Ovary (tissue), 7 donors: ENCODE measurements at regions not wholly inside any gene's neighbourhood (a gene's known extent, or its start where the extent isn't known, plus 50 kb on each side); places are given as distances from the start of the nearest gene placed in this dataset.

Experiments used
- DNase-seq, 5 donors: peaks; one replicate each; pipeline ENCODE4 v3.0.0-alpha.2; 2019 to 2020
- H3K27ac ChIP-seq, 2 donors: fragments of 200-600 bp; one replicate each; pipeline versions ENCODE4 v1.5.1 to v1.8.0; 2019 to 2022
- H3K27me3 ChIP-seq: fragments of 200-600 bp; one replicate; pipeline ENCODE4 v1.8.0; 2022
- H3K36me3 ChIP-seq: fragments of 200-600 bp; sonication (generic); one replicate; pipeline ENCODE4 v1.5.1; 2019
- H3K4me1 ChIP-seq: one replicate; pipeline ENCODE4 v1.8.1; 2013; ENCODE audit warnings: mild to moderate bottlenecking, moderate library complexity; ENCODE audit not compliant: insufficient read depth
- H3K4me3 ChIP-seq: fragments of 200-600 bp; sonication (generic); one replicate; pipeline ENCODE4 v1.5.1; 2017
- H3K9me3 ChIP-seq, 2 donors: fragments of 200-600 bp in 1 of 2; sonication (generic) in 1 of 2; one replicate each; pipeline versions ENCODE4 v1.5.1 to v1.8.1; 2013 to 2019; ENCODE audit warnings: mild to moderate bottlenecking in 1 of 2, moderate library complexity in 1 of 2
- CTCF ChIP-seq, 3 donors: fragments of 450-650 bp in 2 of 3; fragments of 200-600 bp in 1 of 3; IDR thresholded peaks; one replicate each; pipeline versions ENCODE4 v1.5.1 to v1.8.0; 2016 to 2022; ENCODE audit warnings: antibody characterized with exemption in 3 of 3, mild to moderate bottlenecking in 1 of 3
- EP300 ChIP-seq: sonication (generic); formaldehyde crosslinking; IDR thresholded peaks from one replicate; pipeline ENCODE4 v1.6.1; 2017; ENCODE audit warnings: antibody characterized with exemption
- POLR2A ChIP-seq: fragments of 450-650 bp; IDR thresholded peaks from one replicate; pipeline ENCODE4 v1.6.1; 2017; ENCODE audit warnings: antibody characterized with exemption, mild to moderate bottlenecking, moderate library complexity
- WGBS, 3 donors: extraction: QIAGEN DNeasy Blood & Tissue Kit in 1 of 3; methylation state at CpG; one replicate each; pipeline versions ENCODE4 v1.1.5 to v1.1.7; 2013 to 2017; 5-methylcytosine and 5-hydroxymethylcytosine counted together
- intact Hi-C, 4 donors: fragments of 100-400 bp; cut with DNase I; formaldehyde crosslinking; loops; one replicate each; pipeline versions ENCODE4 v1.11.0 to v1.15.1; 2022 to 2023
- donor health status: DM: no; HTN: no; CAD: no; lungs with moderate emphysema.
- donor health status: DM: no; HTN: no; CAD: no.
- donor health status: Bipolar disorder and iron deficiency.
- donor health status: DM: no; HTN: no; CAD: no.
- donor health status: DM: yes; HTN: yes; CAD: no.

GRCh38 chr1:101376121-101377083, 139.6 kb downstream of the S1PR1 start:
- intact Hi-C loops, result no loop called here
- no peaks in the 10 kb centered on the region for H3K9me3 ChIP-seq
- no peak overlapping the region for H3K27ac ChIP-seq
- H3K36me3 ChIP-seq, result no peaks in the 10 kb centered on the region
- WGBS, 3 donors, result 60 to 64% (median 61%) methylated on average over 8 of the region's 8 CpGs
- TF ChIP-seq CTCF (IDR thresholded peaks at IDR 0.05), result no peak
- TF ChIP-seq EP300, result no peak
- no peak for TF ChIP-seq POLR2A
- no peak for DNase-seq
- no peak overlapping the region for H3K4me3 ChIP-seq
- no peaks in the 10 kb centered on the region for H3K27me3 ChIP-seq
- H3K4me1 ChIP-seq, result no peaks in the 10 kb centered on the region

GRCh38 chr1:101377084-101377835, 140.4 kb downstream of the S1PR1 start:
- Histone ChIP-seq H3K27me3 (no peaks in the 10 kb centered on the region), H3K27ac (no peak overlapping the region), H3K36me3 (no peaks in the 10 kb centered on the region), H3K4me3 (no peak overlapping the region), H3K4me1 (no peaks in the 10 kb centered on the region), H3K9me3 (no peaks in the 10 kb centered on the region)
- intact Hi-C loops, result no loop called here
- DNase-seq, result no peak
- TF ChIP-seq EP300, result no peak
- no peak for TF ChIP-seq POLR2A
- no peak for TF ChIP-seq CTCF (IDR thresholded peaks at IDR 0.05)
- 62 to 86% (median 86%) methylated on average over 4 of the region's 4 CpGs for WGBS, 3 donors

GRCh38 chr1:101379037-101379436, 142.2 kb downstream of the S1PR1 start:
- Histone ChIP-seq H3K27me3 (no peaks in the 10 kb centered on the region), H3K4me1 (no peaks in the 10 kb centered on the region), H3K9me3 (no peaks in the 10 kb centered on the region), H3K36me3 (no peaks in the 10 kb centered on the region), H3K4me3 (no peak overlapping the region), H3K27ac (no peak overlapping the region)
- 77 to 89% (median 81%) methylated on average over 3 of the region's 3 CpGs for WGBS, 3 donors
- intact Hi-C loops, result no loop called here
- DNase-seq, result no peak
- no peak for TF ChIP-seq POLR2A
- no peak for TF ChIP-seq EP300
- TF ChIP-seq CTCF (IDR thresholded peaks at IDR 0.05), result no peak

GRCh38 chr1:101379950-101380349, 143.1 kb downstream of the S1PR1 start:
- H3K9me3 ChIP-seq, result no peaks in the 10 kb centered on the region
- H3K27me3 ChIP-seq, result no peaks in the 10 kb centered on the region
- TF ChIP-seq POLR2A (no peak), CTCF (IDR thresholded peaks at IDR 0.05) (no peak)
- no peaks in the 10 kb centered on the region for H3K4me1 ChIP-seq
- 93% methylated on average over 2 of the region's 2 CpGs for WGBS, 3 donors
- no peak overlapping the region for H3K27ac ChIP-seq
- H3K4me3 ChIP-seq, result no peak overlapping the region
- no peak for DNase-seq
- no peaks in the 10 kb centered on the region for H3K36me3 ChIP-seq
- intact Hi-C loops, result no loop called here
